ENCODE measurements at regions not wholly inside any gene's neighbourhood (a gene's known extent, or its start where the extent isn't known, plus 50 kb on each side); places are given as distances from the start of the nearest gene placed in this dataset.

DNA sequence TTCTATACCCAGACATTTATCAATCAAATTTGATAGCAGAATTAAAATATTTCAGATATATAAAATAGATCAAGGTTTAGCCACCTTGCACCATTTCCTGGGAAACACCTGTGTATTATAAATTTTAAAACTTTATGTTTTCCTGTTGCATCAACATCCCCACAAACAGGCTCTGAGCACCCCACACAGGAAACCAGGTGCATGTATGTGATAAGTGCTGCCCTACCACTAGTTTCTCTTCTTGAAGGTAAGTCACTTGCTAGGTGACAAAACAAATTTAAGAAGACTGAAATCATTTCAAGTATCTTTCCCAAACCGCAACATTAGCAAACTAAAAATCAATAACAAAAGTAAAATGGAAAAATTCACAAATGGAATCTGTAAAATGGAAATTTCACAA lies 496.1 kb upstream of the CCDC54 start:
- TF ChIP-seq, protein P1, sequence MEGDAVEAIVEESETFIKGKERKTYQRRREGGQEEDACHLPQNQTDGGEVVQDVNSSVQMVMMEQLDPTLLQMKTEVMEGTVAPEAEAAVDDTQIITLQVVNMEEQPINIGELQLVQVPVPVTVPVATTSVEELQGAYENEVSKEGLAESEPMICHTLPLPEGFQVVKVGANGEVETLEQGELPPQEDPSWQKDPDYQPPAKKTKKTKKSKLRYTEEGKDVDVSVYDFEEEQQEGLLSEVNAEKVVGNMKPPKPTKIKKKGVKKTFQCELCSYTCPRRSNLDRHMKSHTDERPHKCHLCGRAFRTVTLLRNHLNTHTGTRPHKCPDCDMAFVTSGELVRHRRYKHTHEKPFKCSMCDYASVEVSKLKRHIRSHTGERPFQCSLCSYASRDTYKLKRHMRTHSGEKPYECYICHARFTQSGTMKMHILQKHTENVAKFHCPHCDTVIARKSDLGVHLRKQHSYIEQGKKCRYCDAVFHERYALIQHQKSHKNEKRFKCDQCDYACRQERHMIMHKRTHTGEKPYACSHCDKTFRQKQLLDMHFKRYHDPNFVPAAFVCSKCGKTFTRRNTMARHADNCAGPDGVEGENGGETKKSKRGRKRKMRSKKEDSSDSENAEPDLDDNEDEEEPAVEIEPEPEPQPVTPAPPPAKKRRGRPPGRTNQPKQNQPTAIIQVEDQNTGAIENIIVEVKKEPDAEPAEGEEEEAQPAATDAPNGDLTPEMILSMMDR (IDR thresholded peaks at IDR 0.05): no peak
- TF ChIP-seq POLR2A (IDR thresholded peaks at IDR 0.05): no peak

Measured in uterus (tissue), 2 donors.